GM13976 (cell line): ENCODE measurements at regions not wholly inside any gene's neighbourhood (a gene's known extent, or its start where the extent isn't known, plus 50 kb on each side); places are given as distances from the start of the nearest gene placed in this dataset.

Source experiments
- DNase-seq: peaks from one replicate; pipeline ENCODE4 v3.0.0; 2012; ENCODE audit warnings: low spot score
- in situ Hi-C: fragments of 300-500 bp; cut with MboI; formaldehyde crosslinking; loops from one replicate; pipeline ENCODE4 v1.12.0; 2022; ENCODE audit warnings: low sequenced_read_pairs, mixed read lengths, inconsistent platforms; ENCODE audit not compliant: unreplicated experiment
- TF ChIP-seq, protein P1 (sequence below): IDR thresholded peaks from 2 replicates; pipeline ENCODE4 v1.5.1; 2012; ENCODE audit warnings: borderline replicate concordance, mild to moderate bottlenecking; ENCODE audit not compliant: insufficient read depth; ENCODE audit errors: extremely low read depth, missing control alignments, control extremely low read depth

DNA sequence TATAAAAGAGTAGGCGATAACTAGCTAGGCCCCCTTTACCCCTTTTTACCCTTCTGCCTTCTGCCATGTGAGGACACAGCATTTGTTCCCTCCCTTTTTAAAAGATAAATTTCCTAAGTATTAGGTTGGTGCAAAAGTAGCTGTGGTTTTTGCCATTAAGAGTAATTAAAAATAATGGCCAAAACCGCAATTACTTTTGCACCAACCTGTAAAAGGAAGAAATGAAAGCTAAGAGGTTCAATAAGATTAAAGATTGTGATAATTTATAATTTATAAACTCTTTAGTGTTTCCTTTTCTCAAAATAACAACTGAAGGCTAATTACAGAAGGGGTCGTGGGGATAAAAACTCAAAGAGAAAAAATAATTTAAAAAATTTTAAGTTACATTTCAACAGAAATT lies 283.5 kb upstream of the PDZRN3 start:
- DNase-seq = no peak
- in situ Hi-C loops = no loop called here
- TF ChIP-seq, protein P1, sequence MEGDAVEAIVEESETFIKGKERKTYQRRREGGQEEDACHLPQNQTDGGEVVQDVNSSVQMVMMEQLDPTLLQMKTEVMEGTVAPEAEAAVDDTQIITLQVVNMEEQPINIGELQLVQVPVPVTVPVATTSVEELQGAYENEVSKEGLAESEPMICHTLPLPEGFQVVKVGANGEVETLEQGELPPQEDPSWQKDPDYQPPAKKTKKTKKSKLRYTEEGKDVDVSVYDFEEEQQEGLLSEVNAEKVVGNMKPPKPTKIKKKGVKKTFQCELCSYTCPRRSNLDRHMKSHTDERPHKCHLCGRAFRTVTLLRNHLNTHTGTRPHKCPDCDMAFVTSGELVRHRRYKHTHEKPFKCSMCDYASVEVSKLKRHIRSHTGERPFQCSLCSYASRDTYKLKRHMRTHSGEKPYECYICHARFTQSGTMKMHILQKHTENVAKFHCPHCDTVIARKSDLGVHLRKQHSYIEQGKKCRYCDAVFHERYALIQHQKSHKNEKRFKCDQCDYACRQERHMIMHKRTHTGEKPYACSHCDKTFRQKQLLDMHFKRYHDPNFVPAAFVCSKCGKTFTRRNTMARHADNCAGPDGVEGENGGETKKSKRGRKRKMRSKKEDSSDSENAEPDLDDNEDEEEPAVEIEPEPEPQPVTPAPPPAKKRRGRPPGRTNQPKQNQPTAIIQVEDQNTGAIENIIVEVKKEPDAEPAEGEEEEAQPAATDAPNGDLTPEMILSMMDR = no peak

DNA sequence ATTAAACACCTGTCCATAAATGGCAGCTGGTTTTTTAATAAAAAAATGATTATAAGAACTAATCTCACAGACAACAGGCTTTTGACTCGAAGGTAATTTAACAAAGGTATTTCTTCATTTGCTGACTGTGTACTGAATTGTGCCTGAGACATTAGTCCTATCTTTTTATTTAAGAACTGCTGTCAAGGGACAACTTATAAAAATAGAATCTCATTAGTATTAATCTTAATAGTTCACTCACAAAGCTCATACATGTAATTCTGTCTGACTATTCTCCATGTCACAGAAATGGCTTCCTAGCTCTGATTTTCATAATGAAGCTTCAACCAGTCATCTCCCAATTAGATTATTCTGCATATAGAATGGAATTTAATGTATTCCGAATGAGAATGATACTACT lies 276.9 kb upstream of the PDZRN3 start:
- in situ Hi-C loops = no loop called here
- DNase-seq = no peak
- TF ChIP-seq, protein P1 = no peak

DNA sequence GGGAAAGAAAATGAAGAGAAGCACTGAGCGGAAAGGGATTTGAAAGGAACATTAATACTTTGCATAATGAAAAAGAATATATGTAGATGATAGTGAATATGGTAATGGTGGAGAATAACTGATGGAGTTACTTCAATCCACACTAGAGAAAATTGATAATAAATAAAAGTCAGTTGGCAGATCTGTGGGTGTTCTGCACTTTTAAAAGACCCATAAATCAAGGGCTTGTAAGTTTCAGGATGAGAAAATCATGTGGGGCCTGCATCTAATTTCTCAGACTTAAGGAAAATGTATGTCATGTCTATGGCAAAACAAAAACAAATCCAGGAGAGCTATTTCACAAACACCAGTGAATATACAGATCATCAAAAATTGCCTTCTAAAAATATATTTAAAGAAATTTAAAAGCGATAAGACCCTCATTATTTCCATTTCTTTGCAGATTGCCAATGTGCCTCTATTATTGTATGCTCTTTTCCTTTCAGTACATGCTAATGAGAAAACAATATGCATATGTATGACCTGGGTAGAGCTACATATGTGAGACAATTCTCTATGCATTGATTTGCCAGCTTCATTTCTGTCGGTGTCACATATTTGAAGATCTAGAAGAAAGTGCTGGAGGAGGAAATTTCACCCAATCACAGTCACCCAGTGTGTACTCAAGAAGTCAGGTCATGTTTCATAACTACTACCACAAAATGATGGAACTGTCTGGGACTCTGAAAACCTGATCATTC lies 269.9 kb upstream of the PDZRN3 start:
- no peak for DNase-seq
- in situ Hi-C loops = no loop called here
- TF ChIP-seq, protein P1 = no peak

DNA sequence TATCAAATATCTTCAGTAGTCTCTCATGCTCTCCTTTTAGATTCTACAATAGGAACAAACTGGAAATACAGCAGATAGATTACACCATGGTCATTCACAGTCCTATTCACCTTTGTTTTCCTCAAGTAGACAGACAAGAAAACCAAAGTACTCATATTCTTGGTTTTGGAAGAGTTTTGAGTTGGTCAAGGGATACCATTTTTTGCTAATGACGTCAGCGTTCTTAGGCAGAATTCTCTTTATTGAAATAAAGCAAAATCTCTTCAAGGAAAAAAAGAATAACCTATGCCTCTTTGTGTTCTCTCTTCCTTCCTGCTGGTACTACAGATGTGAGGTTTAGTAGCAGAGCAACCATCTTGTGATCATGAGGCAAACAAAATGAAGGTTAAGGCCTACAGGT lies 268.3 kb upstream of the PDZRN3 start:
- DNase-seq = no peak
- TF ChIP-seq, protein P1 = no peak
- in situ Hi-C loops = no loop called here

DNA sequence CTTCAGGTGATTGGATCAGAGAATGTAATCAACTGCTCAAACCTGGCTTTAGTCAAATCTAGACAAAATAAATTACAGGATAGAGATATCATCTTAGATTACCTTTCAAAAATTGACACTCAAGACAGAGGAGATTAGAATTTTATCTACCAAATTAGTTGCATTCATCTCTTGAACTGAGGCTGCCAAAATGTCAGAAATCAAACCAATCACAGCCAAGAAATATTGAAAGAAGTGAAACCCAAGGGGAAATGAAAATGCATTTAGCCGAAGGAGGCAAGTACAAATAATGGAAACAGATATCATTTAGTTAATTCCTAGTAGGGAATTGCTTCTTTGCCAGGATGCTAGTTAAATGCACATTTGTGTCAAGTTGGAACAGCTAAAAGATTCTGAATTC lies 261.1 kb upstream of the PDZRN3 start:
- in situ Hi-C loops = no loop called here
- no peak for DNase-seq
- TF ChIP-seq, protein P1 = no peak

DNA sequence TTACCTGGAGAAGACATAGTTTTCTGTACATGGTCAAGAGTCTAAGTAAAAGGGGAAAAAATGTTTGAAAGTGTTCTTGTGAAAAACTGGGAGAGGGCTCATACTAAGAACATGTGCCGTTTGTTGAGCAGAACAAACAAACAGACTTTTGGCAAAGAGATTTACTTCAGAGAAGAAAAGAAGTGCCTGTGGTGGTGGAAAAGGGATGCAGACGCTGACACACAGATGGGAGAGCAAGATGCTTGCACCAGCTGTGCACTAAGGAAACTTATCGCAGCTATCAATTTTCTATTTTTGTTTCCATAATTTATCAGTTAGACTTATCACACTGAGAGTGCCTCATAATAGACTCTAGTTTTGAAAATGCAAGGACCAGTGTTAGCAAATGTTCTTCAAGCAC lies 259.6 kb upstream of the PDZRN3 start:
- TF ChIP-seq, protein P1 = no peak
- in situ Hi-C loops = no loop called here
- no peak for DNase-seq
